ENCODE measurements at regions not wholly inside any gene's neighbourhood (a gene's known extent, or its start where the extent isn't known, plus 50 kb on each side); places are given as distances from the start of the nearest gene placed in this dataset.

DNA sequence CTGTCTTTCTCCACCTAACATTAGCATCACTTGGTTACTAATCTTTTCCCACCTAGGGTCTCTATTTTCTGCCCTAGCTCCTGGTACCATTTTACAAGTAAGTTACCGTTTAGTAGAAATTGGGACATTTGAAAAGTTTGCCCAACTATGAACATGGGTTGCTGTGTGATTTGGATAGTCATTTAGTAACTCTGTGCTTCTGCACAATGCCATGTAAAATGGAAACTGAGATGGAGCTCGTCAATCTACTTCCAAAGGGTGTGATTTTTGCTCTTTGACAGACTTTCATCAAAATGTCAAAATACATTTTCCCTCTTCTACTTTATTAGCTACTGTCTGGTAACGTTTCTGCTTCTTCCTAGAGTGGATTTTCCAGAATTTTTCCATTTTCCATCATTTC lies 381.5 kb upstream of the B3GALT2 start:
- Mint-ChIP-seq H3K9me3 (ENCODE audit: insufficient read depth) (peaks cover 28% of the 10 kb centered on the region), H3K27ac (no peak overlapping the region), H3K36me3 (ENCODE audit: low read depth) (peaks cover 32% of the 10 kb centered on the region), H3K4me1 (ENCODE audit: low read depth) (peaks cover 25% of the 10 kb centered on the region), H3K27me3 (ENCODE audit: low read depth) (no peaks in the 10 kb centered on the region), H3K4me3 (no peak overlapping the region)
- ATAC-seq (no peak), DNase-seq (no peak)
- ChIA-PET CTCF (interaction anchor here (1.0 kb wide), 1 partner anchor 28 kb away, joined by 3 read pairs; no protein-coding TSS in a partner anchor), POLR2A (interaction anchor here (0.5 kb wide), 1 partner anchor 1016 kb away, joined by 3 read pairs; no protein-coding TSS in a partner anchor)

GRCh38 chr1:193566735-193567134 lies 380.3 kb upstream of the B3GALT2 start:
- CTCF ChIA-PET = no interaction called here
- Mint-ChIP-seq H3K4me3 (no peak overlapping the region), H3K27ac (no peak overlapping the region)

DNA sequence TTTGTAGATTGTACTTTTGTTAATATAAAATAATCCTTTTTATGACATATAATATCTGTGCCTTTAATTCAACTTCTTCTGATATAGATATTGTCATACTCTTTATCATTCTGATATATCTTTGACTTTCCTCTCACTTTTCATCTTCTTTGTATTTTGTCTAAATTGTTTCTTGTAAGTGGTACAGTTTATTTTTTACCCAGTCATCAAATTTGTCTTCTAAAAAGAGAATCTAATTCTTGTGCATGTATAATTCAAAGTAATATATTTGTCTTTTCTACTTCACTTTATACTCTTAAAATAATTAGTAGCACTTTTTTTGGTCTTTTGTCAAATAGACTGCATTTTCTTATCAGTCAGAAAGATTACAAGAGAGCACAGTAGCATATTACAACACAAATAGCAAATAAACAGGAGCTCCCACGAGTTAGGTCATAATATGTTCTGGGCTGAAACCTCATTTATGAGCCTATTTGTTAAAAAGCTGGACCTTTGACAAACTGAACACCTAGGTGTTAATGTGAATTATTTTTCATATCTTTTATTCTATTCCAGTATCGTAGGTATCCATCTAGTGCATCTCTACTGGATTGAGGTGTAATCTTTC lies 379.7 kb upstream of the B3GALT2 start:
- Mint-ChIP-seq H3K27me3 (ENCODE audit: low read depth) (peaks cover 2% of the 10 kb centered on the region), H3K36me3 (ENCODE audit: low read depth) (peaks cover 17% of the 10 kb centered on the region), H3K9me3 (ENCODE audit: insufficient read depth) (peaks cover 22% of the 10 kb centered on the region), H3K4me3 (no peak overlapping the region), H3K27ac (no peak overlapping the region), H3K4me1 (ENCODE audit: low read depth) (peaks cover 25% of the 10 kb centered on the region)
- ChIA-PET POLR2A (interaction anchor here (0.7 kb wide), 1 partner anchor 476 kb away, joined by 3 read pairs; no protein-coding TSS in a partner anchor), CTCF (interaction anchor here (1.2 kb wide), 1 partner anchor 25 kb away, joined by 3 read pairs; no protein-coding TSS in a partner anchor)
- ATAC-seq = no peak
- no peak for DNase-seq

More at GRCh38 chr1:193566735-193567134, 380.3 kb upstream of the B3GALT2 start:
- Mint-ChIP-seq H3K4me1 (ENCODE audit: low read depth) (peaks cover 25% of the 10 kb centered on the region), H3K36me3 (ENCODE audit: low read depth) (peaks cover 24% of the 10 kb centered on the region), H3K9me3 (ENCODE audit: insufficient read depth) (peaks cover 28% of the 10 kb centered on the region), H3K27me3 (ENCODE audit: low read depth) (peaks cover 2% of the 10 kb centered on the region)
- ATAC-seq (no peak), DNase-seq (no peak)
- POLR2A ChIA-PET = interaction anchor here (0.7 kb wide), 1 partner anchor 475 kb away, joined by 3 read pairs; no protein-coding TSS in a partner anchor

DNA sequence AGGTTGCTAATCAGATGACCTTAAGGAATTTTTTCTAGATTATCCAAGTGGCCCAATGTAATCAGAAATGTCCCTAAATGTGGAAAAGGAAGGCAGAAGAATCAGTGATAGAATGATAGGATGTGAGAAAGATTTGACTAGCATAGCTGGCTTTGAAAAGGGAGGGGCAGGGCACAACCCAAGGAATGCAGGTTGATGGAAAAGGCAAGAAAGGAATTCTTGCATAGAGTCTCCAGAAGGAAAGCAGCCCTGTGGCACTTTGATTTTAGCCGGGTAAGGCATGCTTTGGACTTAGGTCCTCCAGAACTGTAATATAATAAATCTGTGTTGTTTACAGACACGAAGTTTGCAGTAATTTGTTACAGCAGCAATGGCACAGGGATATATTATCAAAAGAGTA lies 375.7 kb upstream of the B3GALT2 start:
- Mint-ChIP-seq H3K36me3 (ENCODE audit: low read depth) (peaks cover 5% of the 10 kb centered on the region), H3K4me3 (no peak overlapping the region), H3K27ac (no peak overlapping the region), H3K27me3 (ENCODE audit: low read depth) (peaks cover 2% of the 10 kb centered on the region), H3K4me1 (ENCODE audit: low read depth) (peaks cover 12% of the 10 kb centered on the region), H3K9me3 (ENCODE audit: insufficient read depth) (no peaks in the 10 kb centered on the region)
- DNase-seq (no peak), ATAC-seq (no peak)
- ChIA-PET POLR2A (no interaction called here), CTCF (no interaction called here)

DNA sequence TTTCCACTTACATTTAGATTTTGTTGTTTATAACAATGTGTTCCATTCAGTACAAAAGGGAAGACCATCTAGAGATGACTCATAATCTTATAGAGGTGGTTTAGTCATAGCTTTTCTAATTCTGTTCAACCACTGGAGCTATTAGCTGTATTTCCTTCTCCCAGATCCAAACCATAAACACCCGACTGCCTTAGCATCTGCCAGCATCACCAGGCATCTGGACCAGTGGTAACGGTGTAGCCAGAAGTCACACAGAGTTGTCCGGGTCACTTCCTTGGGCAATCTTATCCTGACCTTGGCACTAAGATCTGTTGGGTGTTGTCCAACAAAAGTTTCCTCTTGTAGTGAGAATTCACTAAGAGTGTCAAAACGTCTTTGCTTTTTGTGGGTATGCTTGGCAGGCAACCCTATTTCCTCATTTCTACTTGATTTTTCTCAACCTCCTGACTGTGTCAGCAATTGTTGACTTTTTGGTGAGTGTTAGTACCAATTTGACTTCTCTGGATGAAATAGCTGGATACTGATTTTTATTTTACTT lies 372.1 kb upstream of the B3GALT2 start:
- no peaks in the 10 kb centered on the region for H3K9me3 Mint-ChIP-seq (ENCODE audit: insufficient read depth)
- DNase-seq = no peak
- H3K36me3 Mint-ChIP-seq (ENCODE audit: low read depth) = peaks cover 7% of the 10 kb centered on the region
- ChIA-PET CTCF (no interaction called here), POLR2A (interaction anchor here (0.7 kb wide), 1 partner anchor 18 kb away, joined by 3 read pairs; no protein-coding TSS in a partner anchor)
- H3K4me3 Mint-ChIP-seq = no peak overlapping the region
- peak overlapping the region; percentile 44 for H3K27ac Mint-ChIP-seq
- peak; percentile 33 for ATAC-seq
- H3K4me1 Mint-ChIP-seq (ENCODE audit: low read depth) = peaks cover 12% of the 10 kb centered on the region
- peaks cover 2% of the 10 kb centered on the region for H3K27me3 Mint-ChIP-seq (ENCODE audit: low read depth)

- Mint-ChIP-seq H3K4me3 (no peak overlapping the region), H3K36me3 (ENCODE audit: low read depth) (peaks cover 9% of the 10 kb centered on the region), H3K27ac (no peak overlapping the region), H3K4me1 (ENCODE audit: low read depth) (peaks cover 12% of the 10 kb centered on the region), H3K9me3 (ENCODE audit: insufficient read depth) (no peaks in the 10 kb centered on the region), H3K27me3 (ENCODE audit: low read depth) (no peaks in the 10 kb centered on the region)
- DNase-seq = no peak
- ChIA-PET CTCF (no interaction called here), POLR2A (interaction anchor here (0.6 kb wide), 1 partner anchor 15 kb away, joined by 3 read pairs; no protein-coding TSS in a partner anchor)
- no peak for ATAC-seq
These were observed 369.4 kb upstream of the B3GALT2 start for GRCh38 chr1:193555662-193556441.

GRCh38 chr1:193553564-193553963 lies 367.2 kb upstream of the B3GALT2 start:
- ATAC-seq (no peak), DNase-seq (no peak)
- Mint-ChIP-seq H3K9me3 (ENCODE audit: insufficient read depth) (no peaks in the 10 kb centered on the region), H3K4me3 (no peak overlapping the region), H3K36me3 (ENCODE audit: low read depth) (peaks cover 5% of the 10 kb centered on the region), H3K27me3 (ENCODE audit: low read depth) (no peaks in the 10 kb centered on the region), H3K4me1 (ENCODE audit: low read depth) (peaks cover 11% of the 10 kb centered on the region), H3K27ac (no peak overlapping the region)
- POLR2A ChIA-PET = no interaction called here
- CTCF ChIA-PET = no interaction called here

DNA sequence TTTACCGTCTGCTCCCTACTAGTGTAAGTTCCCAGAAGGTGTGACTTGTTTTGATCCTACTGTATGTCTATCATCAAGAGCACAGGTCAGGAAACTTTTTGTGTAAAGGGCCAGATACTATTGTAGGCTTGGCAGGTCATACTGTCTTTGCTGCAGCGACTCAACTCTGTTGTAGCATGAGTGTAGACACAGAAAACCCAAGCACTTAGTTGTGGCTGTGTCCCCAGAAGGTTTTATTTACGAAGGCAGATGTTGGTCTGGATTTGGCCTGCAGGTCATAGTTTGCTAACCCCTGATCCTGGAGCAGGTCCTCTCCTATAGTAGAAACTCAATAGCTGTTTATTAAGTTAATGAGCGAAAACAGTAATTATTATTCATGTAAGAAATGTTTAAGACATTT lies 365.9 kb upstream of the B3GALT2 start:
- H3K27me3 Mint-ChIP-seq (ENCODE audit: low read depth) = no peaks in the 10 kb centered on the region
- no peaks in the 10 kb centered on the region for H3K9me3 Mint-ChIP-seq (ENCODE audit: insufficient read depth)
- CTCF ChIA-PET = no interaction called here
- ATAC-seq (no peak), DNase-seq (no peak)
- POLR2A ChIA-PET = no interaction called here
- H3K27ac Mint-ChIP-seq = no peak overlapping the region
- peaks cover 5% of the 10 kb centered on the region for H3K4me1 Mint-ChIP-seq (ENCODE audit: low read depth)
- H3K4me3 Mint-ChIP-seq = no peak overlapping the region
- peaks cover 4% of the 10 kb centered on the region for H3K36me3 Mint-ChIP-seq (ENCODE audit: low read depth)

DNA sequence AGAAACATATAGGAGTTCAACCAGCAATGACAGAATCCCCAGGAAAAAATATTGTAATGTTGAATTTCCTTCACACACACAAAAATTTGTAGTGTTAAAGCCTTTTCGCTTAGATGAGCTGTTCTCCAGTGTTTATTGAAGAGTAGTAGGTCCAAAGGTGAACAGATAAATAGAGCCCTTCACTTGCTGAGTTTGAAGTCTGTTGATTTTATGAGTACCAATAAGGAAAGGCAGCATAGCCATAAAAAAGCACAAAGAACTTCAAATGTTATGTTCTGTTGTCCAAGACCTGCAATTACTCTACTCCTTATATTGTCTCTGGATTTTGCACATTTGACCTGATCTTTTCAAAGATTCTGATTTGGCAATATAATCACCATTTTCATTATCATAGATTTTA lies 362.7 kb upstream of the B3GALT2 start:
- peaks cover 4% of the 10 kb centered on the region for H3K9me3 Mint-ChIP-seq (ENCODE audit: insufficient read depth)
- H3K27me3 Mint-ChIP-seq (ENCODE audit: low read depth) = no peaks in the 10 kb centered on the region
- H3K36me3 Mint-ChIP-seq (ENCODE audit: low read depth) = peaks cover 4% of the 10 kb centered on the region
- no peak overlapping the region for H3K4me3 Mint-ChIP-seq
- DNase-seq (no peak), ATAC-seq (no peak)
- H3K27ac Mint-ChIP-seq = no peak overlapping the region
- peaks cover 7% of the 10 kb centered on the region for H3K4me1 Mint-ChIP-seq (ENCODE audit: low read depth)
- ChIA-PET CTCF (no interaction called here), POLR2A (interaction anchor here (0.8 kb wide), 1 partner anchor 9 kb away, joined by 3 read pairs; no protein-coding TSS in a partner anchor)

DNA sequence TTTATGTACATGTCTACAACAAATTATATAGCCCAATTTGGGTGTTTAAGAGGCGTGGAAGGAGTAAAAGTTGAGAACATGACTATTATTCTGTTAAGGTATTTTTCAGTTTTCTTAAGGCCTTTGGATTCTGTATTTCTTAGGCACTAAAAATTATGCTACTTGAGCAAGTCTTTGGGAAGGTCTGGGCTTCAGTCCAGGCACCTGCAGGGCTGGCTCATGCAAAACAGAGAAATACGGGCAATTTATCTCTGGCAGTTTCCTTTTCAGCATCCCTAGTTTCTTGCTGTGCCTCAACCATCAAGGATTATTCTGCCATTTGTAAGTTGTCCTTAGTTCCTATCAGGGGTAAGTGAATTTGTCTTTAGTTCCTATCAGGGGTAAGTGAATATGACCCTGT lies 358.8 kb upstream of the B3GALT2 start:
- Mint-ChIP-seq H3K9me3 (ENCODE audit: insufficient read depth) (peaks cover 15% of the 10 kb centered on the region), H3K4me1 (ENCODE audit: low read depth) (peaks cover 30% of the 10 kb centered on the region), H3K27me3 (ENCODE audit: low read depth) (no peaks in the 10 kb centered on the region), H3K4me3 (no peak overlapping the region), H3K27ac (no peak overlapping the region), H3K36me3 (ENCODE audit: low read depth) (peaks cover 18% of the 10 kb centered on the region)
- POLR2A ChIA-PET = no interaction called here
- DNase-seq = no peak
- CTCF ChIA-PET = no interaction called here
- no peak for ATAC-seq

- no peak for DNase-seq
- CTCF ChIA-PET = interaction anchor here (0.6 kb wide), 1 partner anchor 13 kb away, joined by 3 read pairs; no protein-coding TSS in a partner anchor
- H3K27ac Mint-ChIP-seq = no peak overlapping the region
These were observed 356.8 kb upstream of the B3GALT2 start for GRCh38 chr1:193543259-193543658.

DNA sequence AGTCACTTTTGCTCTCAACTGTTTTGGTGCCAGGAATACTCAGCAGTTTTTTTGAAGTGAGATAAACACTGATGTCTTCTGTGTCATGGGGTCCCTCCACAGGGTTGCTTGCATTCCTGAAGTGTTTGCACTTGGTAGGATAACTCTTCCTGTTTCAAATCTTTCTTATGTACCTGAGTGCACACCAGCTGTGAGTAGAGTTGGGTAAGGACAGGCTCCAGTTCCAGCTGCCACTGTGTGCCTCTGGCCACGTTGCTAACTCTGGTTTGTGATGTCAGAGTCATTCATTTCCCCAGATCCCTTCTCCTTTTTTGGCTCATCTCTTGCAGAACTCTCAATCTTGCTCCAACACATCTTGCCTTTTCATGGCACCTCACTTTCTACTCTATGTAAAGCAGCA lies 356.3 kb upstream of the B3GALT2 start:
- Mint-ChIP-seq H3K27ac (no peak overlapping the region), H3K36me3 (ENCODE audit: low read depth) (peaks cover 27% of the 10 kb centered on the region), H3K9me3 (ENCODE audit: insufficient read depth) (peaks cover 15% of the 10 kb centered on the region), H3K27me3 (ENCODE audit: low read depth) (no peaks in the 10 kb centered on the region), H3K4me1 (ENCODE audit: low read depth) (peaks cover 45% of the 10 kb centered on the region), H3K4me3 (no peak overlapping the region)
- POLR2A ChIA-PET = no interaction called here
- no peak for ATAC-seq
- DNase-seq = no peak
- CTCF ChIA-PET = interaction anchor here (1.4 kb wide), 1 partner anchor 26 kb away, joined by 3 read pairs; no protein-coding TSS in a partner anchor

More at GRCh38 chr1:193543259-193543658, 356.8 kb upstream of the B3GALT2 start:
- H3K27me3 Mint-ChIP-seq (ENCODE audit: low read depth) = no peaks in the 10 kb centered on the region
- H3K36me3 Mint-ChIP-seq (ENCODE audit: low read depth) = peaks cover 25% of the 10 kb centered on the region
- no peak overlapping the region for H3K4me3 Mint-ChIP-seq
- H3K4me1 Mint-ChIP-seq (ENCODE audit: low read depth) = peaks cover 40% of the 10 kb centered on the region
- no peak for ATAC-seq
- POLR2A ChIA-PET = no interaction called here
- H3K9me3 Mint-ChIP-seq (ENCODE audit: insufficient read depth) = peaks cover 15% of the 10 kb centered on the region
